Karpas-422 (cell line): ENCODE measurements at regions not wholly inside any gene's neighbourhood (a gene's known extent, or its start where the extent isn't known, plus 50 kb on each side); places are given as distances from the start of the nearest gene placed in this dataset.
"Not testable (repeated sequence)": the region's sequence is repeated elsewhere in the genome, so short reads cannot be mapped to it uniquely, and the experiment has no call there.

Experiments used
- DNase-seq: peaks from one replicate; pipeline ENCODE4 v3.0.0-alpha.2; 2015
- H2AFZ ChIP-seq: fragments of 200-600 bp; sonication (generic); 2 replicates; pipeline ENCODE4 v1.6.1; 2014; ENCODE audit warnings: antibody characterized with exemption, low read length, mixed read lengths
- H3K27ac ChIP-seq: fragments of 200-600 bp; sonication (generic); 2 replicates; pipeline ENCODE4 v1.5.1; 2014; ENCODE audit warnings: mild to moderate bottlenecking, low read length, moderate library complexity
- H3K27me3 ChIP-seq: fragments of 200-600 bp; sonication (generic); 2 replicates; pipeline ENCODE4 v1.6.1; 2014; ENCODE audit warnings: low read length, mixed read lengths
- H3K36me3 ChIP-seq: fragments of 200-600 bp; sonication (generic); 2 replicates; pipeline ENCODE4 v1.6.1; 2014; ENCODE audit warnings: low read length, mixed read lengths; ENCODE audit not compliant: insufficient read depth
- H3K4me1 ChIP-seq: fragments of 200-600 bp; sonication (generic); 2 replicates; pipeline ENCODE4 v1.6.1; 2014; ENCODE audit warnings: mild to moderate bottlenecking, low read length, mixed read lengths
- H3K4me2 ChIP-seq: fragments of 200-600 bp; sonication (generic); 2 replicates; pipeline ENCODE4 v1.6.1; 2014; ENCODE audit warnings: low read length, low read depth, mild to moderate bottlenecking; ENCODE audit not compliant: poor library complexity, severe bottlenecking
- H3K4me3 ChIP-seq: fragments of 200-600 bp; sonication (generic); 2 replicates; pipeline ENCODE4 v1.5.1; 2014; ENCODE audit warnings: mild to moderate bottlenecking, antibody characterized with exemption, low read length, mixed read lengths
- H3K79me2 ChIP-seq: fragments of 200-600 bp; sonication (generic); 2 replicates; pipeline ENCODE4 v1.6.1; 2014; ENCODE audit warnings: mild to moderate bottlenecking, low read length, mixed read lengths
- H3K9ac ChIP-seq: fragments of 200-600 bp; sonication (generic); 2 replicates; pipeline ENCODE4 v1.6.0; 2014; ENCODE audit warnings: low read length
- H3K9me2 ChIP-seq: fragments of 200-600 bp; sonication (generic), shearing (Covaris generic); replicated peaks from 2 replicates; pipeline ENCODE4 v1.6.0; 2014; ENCODE audit warnings: mild to moderate bottlenecking, low read length, moderate library complexity; ENCODE audit not compliant: insufficient read depth
- H3K9me3 ChIP-seq: fragments of 300-700, 200-600 bp; sonication (generic); 2 replicates; pipeline ENCODE4 v1.6.1; 2014; ENCODE audit warnings: low read length, mixed read lengths
- H4K20me1 ChIP-seq: fragments of 200-600 bp; sonication (generic); 2 replicates; pipeline ENCODE4 v1.6.1; 2014; ENCODE audit warnings: mild to moderate bottlenecking, antibody characterized with exemption, low read length, low read depth; ENCODE audit not compliant: insufficient read depth

- no peaks in the 10 kb centered on the region for H3K27me3 ChIP-seq
- H3K4me2 ChIP-seq = no peak overlapping the region
- no peak overlapping the region for H2AFZ ChIP-seq
- H3K9me2 ChIP-seq = no peaks in the 10 kb centered on the region; the same call in 1 of the 2 replicates
- no peaks in the 10 kb centered on the region for H4K20me1 ChIP-seq
- H3K4me3 ChIP-seq = no peak overlapping the region
- H3K9me3 ChIP-seq = no peaks in the 10 kb centered on the region
- no peak overlapping the region for H3K27ac ChIP-seq
- no peaks in the 10 kb centered on the region for H3K36me3 ChIP-seq
- H3K9ac ChIP-seq = no peak overlapping the region
- H3K79me2 ChIP-seq = no peaks in the 10 kb centered on the region
- no peaks in the 10 kb centered on the region for H3K4me1 ChIP-seq
- no peak for DNase-seq
Measured at GRCh38 chr17:70329721-70330120, 160.4 kb downstream of the KCNJ2 start.

DNA sequence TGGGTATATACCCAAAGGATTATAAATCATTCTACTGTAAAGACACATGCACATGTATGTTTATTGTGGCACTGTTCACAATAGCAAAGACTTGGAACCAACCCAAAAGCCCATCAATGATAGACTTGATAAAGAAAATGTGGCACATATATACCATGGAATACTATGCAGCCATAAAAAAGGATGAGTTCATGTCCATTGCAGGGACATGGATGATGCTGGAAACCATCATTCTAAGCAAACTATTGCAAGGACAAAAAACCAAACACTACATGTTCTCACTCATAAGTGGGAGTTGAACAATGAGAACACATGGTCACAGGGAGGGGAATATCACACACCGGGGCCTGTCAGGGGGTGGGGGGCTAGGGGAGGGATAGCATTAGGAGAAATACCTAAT lies 161.7 kb downstream of the KCNJ2 start:
- H3K9me3 ChIP-seq, H3K9me2 ChIP-seq, H2AFZ ChIP-seq, H3K79me2 ChIP-seq, H3K36me3 ChIP-seq, H3K4me2 ChIP-seq, H4K20me1 ChIP-seq, H3K4me1 ChIP-seq, H3K27me3 ChIP-seq, H3K4me3 ChIP-seq, DNase-seq, H3K9ac ChIP-seq, H3K27ac ChIP-seq: not testable (repeated sequence)

GRCh38 chr17:70332356-70333210 lies 163.3 kb downstream of the KCNJ2 start:
- H3K9ac ChIP-seq = no peak overlapping the region
- H3K9me3 ChIP-seq = no peaks in the 10 kb centered on the region
- no peak overlapping the region for H3K4me2 ChIP-seq
- H3K9me2 ChIP-seq = no peaks in the 10 kb centered on the region
- no peaks in the 10 kb centered on the region for H3K27me3 ChIP-seq
- no peak overlapping the region for H3K27ac ChIP-seq
- no peaks in the 10 kb centered on the region for H3K79me2 ChIP-seq
- H2AFZ ChIP-seq = no peak overlapping the region
- DNase-seq = no peak
- no peaks in the 10 kb centered on the region for H4K20me1 ChIP-seq
- no peaks in the 10 kb centered on the region for H3K4me1 ChIP-seq
- no peak overlapping the region for H3K4me3 ChIP-seq
- H3K36me3 ChIP-seq = no peaks in the 10 kb centered on the region

GRCh38 chr17:70336411-70336810 lies 167.1 kb downstream of the KCNJ2 start:
- Histone ChIP-seq H3K27ac (no peak overlapping the region), H2AFZ (no peak overlapping the region), H3K36me3 (no peaks in the 10 kb centered on the region), H3K9me3 (no peaks in the 10 kb centered on the region), H3K4me1 (no peaks in the 10 kb centered on the region), H3K9me2 (no peaks in the 10 kb centered on the region), H3K79me2 (no peaks in the 10 kb centered on the region), H3K4me3 (no peak overlapping the region), H3K27me3 (no peaks in the 10 kb centered on the region), H4K20me1 (no peaks in the 10 kb centered on the region), H3K9ac (no peak overlapping the region), H3K4me2 (no peak overlapping the region)
- no peak for DNase-seq

- no peaks in the 10 kb centered on the region for H4K20me1 ChIP-seq
- no peaks in the 10 kb centered on the region for H3K36me3 ChIP-seq
- no peak overlapping the region for H3K9ac ChIP-seq
- H3K9me3 ChIP-seq = no peaks in the 10 kb centered on the region
- no peaks in the 10 kb centered on the region for H3K79me2 ChIP-seq
- no peaks in the 10 kb centered on the region for H3K9me2 ChIP-seq
- H3K27ac ChIP-seq = no peak overlapping the region
- no peak for DNase-seq
- no peak overlapping the region for H3K4me3 ChIP-seq
- no peak overlapping the region for H2AFZ ChIP-seq
- H3K27me3 ChIP-seq = no peaks in the 10 kb centered on the region
- no peaks in the 10 kb centered on the region for H3K4me1 ChIP-seq
- H3K4me2 ChIP-seq = no peak overlapping the region
Measured at GRCh38 chr17:70338946-70339354, 169.6 kb downstream of the KCNJ2 start.

DNA sequence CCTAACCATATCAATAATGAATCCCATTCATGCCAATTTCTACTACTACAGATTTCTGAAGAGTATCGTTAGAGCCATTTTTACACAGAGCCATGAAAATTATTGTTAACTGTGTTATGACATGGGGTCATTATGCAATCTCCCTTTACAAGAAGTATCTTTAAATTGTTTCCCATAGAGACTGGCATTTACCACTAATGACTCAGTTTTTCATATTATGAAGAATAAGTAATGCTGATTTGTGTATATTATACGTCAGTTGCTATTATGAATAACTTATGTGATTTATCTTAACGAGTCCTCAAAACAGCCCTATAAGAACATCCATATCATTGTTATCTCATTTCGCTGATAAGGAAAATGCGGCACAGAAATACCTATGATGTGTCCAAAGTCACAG lies 173.8 kb downstream of the KCNJ2 start:
- Histone ChIP-seq H3K4me3 (no peak overlapping the region), H3K27ac (no peak overlapping the region), H2AFZ (no peak overlapping the region), H4K20me1 (no peaks in the 10 kb centered on the region), H3K4me2 (no peak overlapping the region), H3K9ac (no peak overlapping the region), H3K9me3 (no peaks in the 10 kb centered on the region), H3K79me2 (no peaks in the 10 kb centered on the region), H3K9me2 (no peaks in the 10 kb centered on the region), H3K27me3 (no peaks in the 10 kb centered on the region), H3K36me3 (no peaks in the 10 kb centered on the region), H3K4me1 (no peaks in the 10 kb centered on the region)
- no peak for DNase-seq

GRCh38 chr17:70344386-70345060 lies 175.2 kb downstream of the KCNJ2 start:
- H3K9ac ChIP-seq = no peak overlapping the region
- H2AFZ ChIP-seq = no peak overlapping the region
- H3K27me3 ChIP-seq = no peaks in the 10 kb centered on the region
- H3K4me2 ChIP-seq = no peak overlapping the region
- no peaks in the 10 kb centered on the region for H4K20me1 ChIP-seq
- H3K79me2 ChIP-seq = no peaks in the 10 kb centered on the region
- DNase-seq = no peak
- no peaks in the 10 kb centered on the region for H3K4me1 ChIP-seq
- no peak overlapping the region for H3K27ac ChIP-seq
- no peaks in the 10 kb centered on the region for H3K9me2 ChIP-seq
- H3K9me3 ChIP-seq = no peaks in the 10 kb centered on the region
- no peaks in the 10 kb centered on the region for H3K36me3 ChIP-seq
- no peak overlapping the region for H3K4me3 ChIP-seq

DNA sequence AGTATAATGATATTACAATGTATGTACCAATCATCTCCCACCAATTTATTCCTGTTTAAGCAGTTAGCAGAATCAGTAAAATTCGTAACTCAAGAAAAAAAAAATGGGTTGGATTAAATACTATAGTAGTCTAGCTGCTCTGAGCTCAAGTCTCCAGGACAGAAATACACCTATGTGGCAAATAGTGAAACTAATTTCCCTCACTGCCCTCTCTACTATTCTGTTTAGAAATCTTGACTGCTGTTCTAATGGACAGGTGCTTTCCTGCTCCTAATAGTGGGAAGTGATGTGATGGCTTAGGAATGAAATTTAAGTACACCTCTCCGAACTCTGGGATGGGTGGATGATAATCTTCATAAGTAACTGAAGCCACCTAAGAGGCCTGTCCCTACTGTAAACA lies 175.7 kb downstream of the KCNJ2 start:
- Histone ChIP-seq H3K27ac (no peak overlapping the region), H3K4me2 (no peak overlapping the region), H3K9me3 (no peaks in the 10 kb centered on the region), H2AFZ (no peak overlapping the region), H3K79me2 (no peaks in the 10 kb centered on the region), H4K20me1 (no peaks in the 10 kb centered on the region), H3K27me3 (no peaks in the 10 kb centered on the region), H3K9ac (no peak overlapping the region), H3K36me3 (no peaks in the 10 kb centered on the region), H3K4me1 (no peaks in the 10 kb centered on the region), H3K9me2 (no peaks in the 10 kb centered on the region), H3K4me3 (no peak overlapping the region)
- no peak for DNase-seq
